ENCODE measurements at regions not wholly inside any gene's neighbourhood (a gene's known extent, or its start where the extent isn't known, plus 50 kb on each side); places are given as distances from the start of the nearest gene placed in this dataset.

- no peak for DNase-seq (ENCODE audit: extremely low spot score)
- ChIA-PET POLR2A (no interaction called here), CTCF (interaction anchor here (1.4 kb wide), 1 partner anchor 8 kb away, joined by 3 read pairs; no protein-coding TSS in a partner anchor)
- no peak for TF ChIP-seq CTCF (IDR thresholded peaks at IDR 0.05; ENCODE audit: control extremely low read depth, extremely low read depth, low read depth, missing control alignments)
These were observed 890.2 kb upstream of the ZEB2 start for GRCh38 chr2:145410086-145410485.

GRCh38 chr2:145408980-145409379, 889.1 kb upstream of the ZEB2 start:
- CTCF ChIA-PET: no interaction called here
- no peak for TF ChIP-seq CTCF (IDR thresholded peaks at IDR 0.05; ENCODE audit: control extremely low read depth, extremely low read depth, low read depth, missing control alignments)
- DNase-seq (ENCODE audit: extremely low spot score): no peak
- POLR2A ChIA-PET: no interaction called here

DNA sequence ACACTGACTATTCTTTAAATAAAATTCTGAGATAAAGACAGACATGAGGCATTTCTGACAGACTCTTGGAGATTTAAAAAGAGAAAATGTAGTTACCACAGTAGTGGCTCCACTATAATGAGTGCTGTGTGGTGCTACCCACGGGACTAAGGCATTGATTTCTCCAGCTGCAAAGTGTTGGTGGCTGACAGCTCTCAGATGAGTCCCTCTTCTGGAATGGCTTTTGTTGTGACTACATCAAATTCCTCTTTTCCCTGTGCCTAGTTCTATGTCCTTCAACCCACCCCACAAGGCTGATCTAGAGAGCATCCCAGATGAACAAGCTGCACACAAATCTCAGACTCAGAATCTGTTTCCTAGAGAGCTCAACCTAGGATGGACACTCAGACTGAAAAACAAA, 884.8 kb upstream of the ZEB2 start:
- POLR2A ChIA-PET: no interaction called here
- CTCF ChIA-PET: no interaction called here
- no peak for DNase-seq (ENCODE audit: extremely low spot score)
- no peak for TF ChIP-seq CTCF (IDR thresholded peaks at IDR 0.05; ENCODE audit: control extremely low read depth, extremely low read depth, low read depth, missing control alignments)

GRCh38 chr2:145402706-145403277, 882.9 kb upstream of the ZEB2 start:
- TF ChIP-seq CTCF (IDR thresholded peaks at IDR 0.05; ENCODE audit: control extremely low read depth, extremely low read depth, low read depth, missing control alignments): no peak
- ChIA-PET POLR2A (no interaction called here), CTCF (interaction anchor here (0.9 to 2.0 kb wide), 2 partner anchors 9 to 14 kb away, joined by 4 to 10 read pairs; no protein-coding TSS in a partner anchor)
- DNase-seq (ENCODE audit: extremely low spot score): no peak

- CTCF ChIA-PET: no interaction called here
These were observed 879.2 kb upstream of the ZEB2 start for GRCh38 chr2:145399131-145399530.

GRCh38 chr2:145394181-145394580, 874.3 kb upstream of the ZEB2 start:
- POLR2A ChIA-PET: no interaction called here
- TF ChIP-seq CTCF (IDR thresholded peaks at IDR 0.05; ENCODE audit: control extremely low read depth, extremely low read depth, low read depth, missing control alignments): no peak
- DNase-seq (ENCODE audit: extremely low spot score): no peak
- CTCF ChIA-PET: interaction anchor here (0.7 kb wide), 1 partner anchor 13 kb away, joined by 3 read pairs; no protein-coding TSS in a partner anchor

More at GRCh38 chr2:145399131-145399530, 879.2 kb upstream of the ZEB2 start:
- POLR2A ChIA-PET: no interaction called here
- no peak for DNase-seq (ENCODE audit: extremely low spot score)
- no peak for TF ChIP-seq CTCF (IDR thresholded peaks at IDR 0.05; ENCODE audit: control extremely low read depth, extremely low read depth, low read depth, missing control alignments)
